IMR-90 (cell line): ENCODE measurements at regions not wholly inside any gene's neighbourhood (a gene's known extent, or its start where the extent isn't known, plus 50 kb on each side); places are given as distances from the start of the nearest gene placed in this dataset.

Experiments used
- ATAC-seq: fragments of 200-7000 bp; cut with Tn5 transposase; 2 replicates; pipeline ENCODE4 v1.9.1; 2020; ENCODE audit warnings: low read depth, mild to moderate bottlenecking, moderate library complexity
- BruUV-seq: library from RNA; stranded (reverse); fragments of 400-500 nt; replicated peaks from 2 replicates; lab custom pipeline; 2021; lab: Mats Ljungman, UMichigan
- CTCF ChIA-PET: fragments of 300-600 bp; formaldehyde crosslinking; extraction: SDS; loops from one replicate; lab custom pipeline; 2021; ENCODE audit warnings: antibody characterized with exemption; lab: Yijun Ruan, JAX
- POLR2A ChIA-PET: fragments of 300-600 bp; sonication (Branson Sonifier 250); formaldehyde crosslinking; loops from one replicate; lab custom pipeline; 2022; ENCODE audit warnings: antibody characterized with exemption; ENCODE audit not compliant: unreplicated experiment; lab: Charles Lee
- DNase-seq: peaks from one replicate; pipeline ENCODE4 v3.0.0; 2013
- H2AFZ ChIP-seq: replicated peaks from 2 replicates; pipeline ENCODE3; 2013; ENCODE audit warnings: low read length, mild to moderate bottlenecking; ENCODE audit not compliant: poor library complexity
- H2AK5ac ChIP-seq: 2 replicates; pipeline ENCODE4 v1.6.1; 2013; ENCODE audit warnings: low read depth, low read length, inconsistent platforms
- H2AK9ac ChIP-seq: replicated peaks from 2 replicates; pipeline ENCODE3; 2013; ENCODE audit warnings: mild to moderate bottlenecking, low read depth, low read length, moderate library complexity; ENCODE audit not compliant: poor library complexity
- H2BK120ac ChIP-seq: 2 replicates; pipeline ENCODE4 v1.6.1; 2013; ENCODE audit warnings: low read depth, low read length, inconsistent platforms
- H2BK15ac ChIP-seq: 3 replicates; pipeline ENCODE4 v1.6.1; 2013; ENCODE audit warnings: low read depth, low read length, inconsistent platforms
- H2BK20ac ChIP-seq: 2 replicates; pipeline ENCODE4 v1.6.1; 2013; ENCODE audit warnings: low read depth, mild to moderate bottlenecking, inconsistent platforms, low read length, moderate library complexity
- H2BK5ac ChIP-seq: 2 replicates; pipeline ENCODE4 v1.6.1; 2013; ENCODE audit warnings: mild to moderate bottlenecking, low read depth, low read length, inconsistent platforms; ENCODE audit not compliant: poor library complexity, severe bottlenecking
- H3K14ac ChIP-seq: replicated peaks from 2 replicates; pipeline ENCODE4 v1.6.1; 2013; ENCODE audit warnings: low read depth, low read length, inconsistent platforms
- H3K18ac ChIP-seq: 2 replicates; pipeline ENCODE4 v1.6.1; 2013; ENCODE audit warnings: low read depth, low read length, control low read depth
- H3K23ac ChIP-seq: 2 replicates; pipeline ENCODE4 v1.6.1; 2013; ENCODE audit warnings: low read depth, low read length, inconsistent platforms
- H3K27ac ChIP-seq: 2 replicates; pipeline ENCODE4 v1.5.1; 2013; ENCODE audit warnings: mild to moderate bottlenecking, control low read depth, low read length; ENCODE audit not compliant: insufficient read depth
- H3K27me3 ChIP-seq: 2 replicates; pipeline ENCODE4 v1.6.1; 2013; ENCODE audit warnings: low read length; ENCODE audit not compliant: control insufficient read depth, insufficient read depth
- H3K36me3 ChIP-seq: 2 replicates; pipeline ENCODE4 v1.6.1; 2013; ENCODE audit warnings: low read length, mixed read lengths; ENCODE audit not compliant: control insufficient read depth, insufficient read depth
- H3K4ac ChIP-seq: 2 replicates; pipeline ENCODE4 v1.6.1; 2013; ENCODE audit warnings: low read depth, low read length, inconsistent platforms
- H3K4me1 ChIP-seq: 2 replicates; pipeline ENCODE4 v1.6.1; 2013; ENCODE audit warnings: low read length, mixed read lengths; ENCODE audit not compliant: control insufficient read depth, insufficient read depth
- H3K4me2 ChIP-seq: 2 replicates; pipeline ENCODE4 v1.6.1; 2013; ENCODE audit warnings: low read depth, mild to moderate bottlenecking, control low read depth, low read length, moderate library complexity
- H3K4me3 ChIP-seq: 2 replicates; pipeline ENCODE4 v1.5.1; 2013; ENCODE audit warnings: low read depth, mild to moderate bottlenecking, control low read depth, low read length, moderate library complexity; ENCODE audit not compliant: insufficient read depth
- H3K56ac ChIP-seq: 2 replicates; pipeline ENCODE4 v1.6.1; 2013; ENCODE audit warnings: low read length, inconsistent platforms; ENCODE audit not compliant: insufficient read depth; ENCODE audit errors: extremely low read depth
- H3K79me1 ChIP-seq, 2 experiments: 2 replicates each; pipeline ENCODE4 v1.6.1; 2013; ENCODE audit warnings: low read length in 2 of 2, inconsistent platforms in 1 of 2, low read depth in 1 of 2
- H3K9ac ChIP-seq: 2 replicates; pipeline ENCODE4 v1.6.1; 2013; ENCODE audit warnings: low read depth, low read length, control low read depth
- H3K9me1 ChIP-seq: 2 replicates; pipeline ENCODE4 v1.6.1; 2013; ENCODE audit warnings: low read length, inconsistent platforms; ENCODE audit not compliant: insufficient read depth
- H3K9me3 ChIP-seq: 2 replicates; pipeline ENCODE4 v1.6.1; 2013; ENCODE audit warnings: low read length; ENCODE audit not compliant: control insufficient read depth, insufficient read depth
- H4K20me1 ChIP-seq: 2 replicates; pipeline ENCODE4 v1.6.1; 2013; ENCODE audit warnings: low read length, inconsistent platforms; ENCODE audit not compliant: insufficient read depth
- H4K5ac ChIP-seq: 2 replicates; pipeline ENCODE4 v1.6.1; 2013; ENCODE audit warnings: mild to moderate bottlenecking, low read depth, low read length, control low read depth
- H4K8ac ChIP-seq, 2 experiments: 2 replicates each; pipeline ENCODE4 v1.6.1; 2013; ENCODE audit warnings: low read depth in 2 of 2, low read length in 2 of 2, control low read depth in 1 of 2, inconsistent platforms in 1 of 2
- H4K91ac ChIP-seq: 2 replicates; pipeline ENCODE4 v1.6.1; 2013; ENCODE audit warnings: low read depth, low read length, inconsistent platforms; ENCODE audit not compliant: insufficient read depth
- BHLHE40 ChIP-seq: fragments of 150-350 bp; IDR thresholded peaks from 2 replicates; pipeline ENCODE4 v1.6.1; 2016; ENCODE audit warnings: mild to moderate bottlenecking, low read depth, low read length
- CEBPB ChIP-seq: IDR thresholded peaks from 2 replicates; pipeline ENCODE4 v1.6.1; 2012; ENCODE audit warnings: low read depth, low read length, improper control_type of control experiment
- CHD1 ChIP-seq: IDR thresholded peaks from 2 replicates; pipeline ENCODE4 v1.6.1; 2012; ENCODE audit warnings: low read depth, low read length, improper control_type of control experiment
- FOS ChIP-seq: fragments of 150-350 bp; IDR thresholded peaks from 2 replicates; pipeline ENCODE4 v1.6.1; 2016; ENCODE audit warnings: low read depth, low read length
- MXI1 ChIP-seq: IDR thresholded peaks from 2 replicates; pipeline ENCODE4 v1.6.1; 2012; ENCODE audit warnings: low read depth, mild to moderate bottlenecking, low read length, moderate library complexity, borderline replicate concordance
- NFE2L2 ChIP-seq: fragments of 150-350 bp; IDR thresholded peaks from 2 replicates; pipeline ENCODE4 v1.6.1; 2016; ENCODE audit warnings: low read depth, mild to moderate bottlenecking, low read length
- POLR2A ChIP-seq: IDR thresholded peaks from 2 replicates; pipeline ENCODE4 v1.6.1; 2012; ENCODE audit warnings: mild to moderate bottlenecking, low read depth, low read length
- RAD21 ChIP-seq: IDR thresholded peaks from 2 replicates; pipeline ENCODE4 v1.6.1; 2012; ENCODE audit warnings: low read length, improper control_type of control experiment
- RCOR1 ChIP-seq: IDR thresholded peaks from 2 replicates; pipeline ENCODE4 v1.6.1; 2012; ENCODE audit warnings: mild to moderate bottlenecking, low read length, improper control_type of control experiment; ENCODE audit not compliant: insufficient replicate concordance
- SMC3 ChIP-seq: fragments of 150-350 bp; IDR thresholded peaks from 2 replicates; pipeline ENCODE4 v1.6.1; 2016; ENCODE audit warnings: low read depth, mild to moderate bottlenecking, antibody characterized with exemption, low read length, moderate library complexity
- WGBS, 2 experiments: methylation state at CpG; one replicate each; pipeline versions ENCODE4 v1.1.5 to v1.1.7; 2013; ENCODE audit warnings: missing lambda C conversion rate in 2 of 2; ENCODE audit not compliant: insufficient read length in 1 of 2; ENCODE audit errors: extremely low coverage in 2 of 2; 5-methylcytosine and 5-hydroxymethylcytosine counted together
- dilution Hi-C: fragments of 300-500 bp; cut with HindIII; formaldehyde crosslinking; loops from one replicate; pipeline ENCODE4 v1.14.3; 2018; ENCODE audit warnings: low sequenced_read_pairs; ENCODE audit not compliant: unreplicated experiment
- in situ Hi-C: fragments of 300-500 bp; cut with MboI; formaldehyde crosslinking; loops from 3 replicates; pipeline ENCODE4 v1.14.3; 2019; ENCODE audit warnings: low sequenced_read_pairs, inconsistent platforms, mixed read lengths
- intact Hi-C: fragments of 100-400 bp; cut with micrococcal nuclease; formaldehyde crosslinking; loops from 2 replicates; pipeline ENCODE4 v1.10.0; 2022
- TF ChIP-seq, protein P1 (sequence below): conservative IDR thresholded peaks from 2 replicates; pipeline ENCODE4 v1.5.1; 2012; ENCODE audit warnings: mild to moderate bottlenecking, low read depth, low read length, improper control_type of control experiment

DNA sequence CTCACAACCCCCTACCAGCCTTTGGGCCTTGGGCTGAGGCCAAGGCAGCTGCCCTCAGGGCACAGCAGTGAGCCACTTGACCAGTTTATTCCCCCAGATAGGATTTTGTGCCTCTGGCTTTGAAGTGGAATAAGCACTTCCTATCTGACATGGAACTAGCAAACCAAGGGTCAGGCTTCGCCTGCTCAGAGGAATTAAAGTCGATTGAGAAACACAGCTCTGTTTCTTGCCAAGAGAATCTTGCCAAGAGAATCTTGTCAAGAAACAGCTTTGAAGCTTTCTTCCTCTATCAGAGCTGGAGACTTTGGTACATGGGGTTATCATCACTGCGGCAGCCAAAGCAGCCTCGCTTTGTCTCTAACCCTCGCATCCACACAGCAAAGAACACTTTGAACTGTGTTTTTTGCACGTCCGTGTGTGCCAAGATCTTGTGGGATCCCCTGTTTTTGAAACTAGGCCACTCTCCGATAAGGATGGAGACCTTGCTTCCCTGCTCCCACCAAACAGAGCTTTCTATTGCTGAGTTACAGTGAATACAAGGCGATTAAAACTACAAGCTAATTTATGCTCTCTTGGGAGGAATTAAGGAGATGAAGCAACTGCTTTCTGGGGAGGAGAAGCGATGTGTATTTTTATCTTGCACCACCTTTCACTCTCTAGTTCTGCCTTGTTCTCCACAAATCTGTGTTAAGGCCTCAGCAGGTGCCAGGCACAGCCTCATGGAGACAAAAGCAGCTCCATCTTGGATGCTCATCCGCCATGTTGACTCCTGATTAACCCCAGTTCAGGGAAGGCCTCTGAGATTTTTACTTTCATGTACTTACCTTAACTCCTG lies 67.3 kb downstream of the RHOU start:
- Histone ChIP-seq H4K8ac (no peak overlapping the region), H3K9me1 (no peaks in the 10 kb centered on the region), H2AK5ac (no peak overlapping the region), H3K4me2 (peak overlapping the region; percentile 48; the same call in 1 of the 2 replicates), H3K27me3 (peaks cover 6% of the 10 kb centered on the region), H4K20me1 (no peaks in the 10 kb centered on the region), H3K9ac (no peak overlapping the region), H3K4ac (no peak overlapping the region), H3K4me1 (peaks cover 3% of the 10 kb centered on the region; the same call in 1 of the 2 replicates), H3K9me3 (no peaks in the 10 kb centered on the region), H3K23ac (no peak overlapping the region), H3K56ac (no peak overlapping the region), H2AFZ (no peak overlapping the region), H4K91ac (no peak overlapping the region), H3K79me1 (no peaks in the 10 kb centered on the region), H3K27ac (peak overlapping the region; percentile 42; the same call in 1 of the 2 replicates), H2AK9ac (no peak overlapping the region), H3K14ac (no peak overlapping the region), H4K5ac (no peak overlapping the region), H2BK15ac (no peak overlapping the region), H2BK5ac (no peak overlapping the region), H2BK120ac (no peak overlapping the region), H3K18ac (no peak overlapping the region; the same call in 1 of the 2 replicates), H2BK20ac (no peak overlapping the region), H3K36me3 (no peaks in the 10 kb centered on the region), H3K4me3 (no peak overlapping the region)
- in situ Hi-C loops = no loop called here
- POLR2A ChIA-PET = no interaction called here
- DNase-seq = peak; percentile 23
- ATAC-seq = peak; percentile 84
- no TSS peak for BruUV-seq
- WGBS, 2 experiments = 5% methylated on average over 4 of the region's 11 CpGs; no CpG with 5 or more reads in 1 of the 2 experiments
- intact Hi-C loops = no loop called here
- TF ChIP-seq POLR2A = no peak
- no peak for TF ChIP-seq RCOR1
- TF ChIP-seq BHLHE40 = no peak
- TF ChIP-seq RAD21 = no peak
- no peak for TF ChIP-seq CEBPB
- no peak for TF ChIP-seq CHD1
- no peak for TF ChIP-seq FOS
- TF ChIP-seq SMC3 = no peak
- no peak for TF ChIP-seq MXI1
- TF ChIP-seq NFE2L2 = no peak
- TF ChIP-seq, protein P1, sequence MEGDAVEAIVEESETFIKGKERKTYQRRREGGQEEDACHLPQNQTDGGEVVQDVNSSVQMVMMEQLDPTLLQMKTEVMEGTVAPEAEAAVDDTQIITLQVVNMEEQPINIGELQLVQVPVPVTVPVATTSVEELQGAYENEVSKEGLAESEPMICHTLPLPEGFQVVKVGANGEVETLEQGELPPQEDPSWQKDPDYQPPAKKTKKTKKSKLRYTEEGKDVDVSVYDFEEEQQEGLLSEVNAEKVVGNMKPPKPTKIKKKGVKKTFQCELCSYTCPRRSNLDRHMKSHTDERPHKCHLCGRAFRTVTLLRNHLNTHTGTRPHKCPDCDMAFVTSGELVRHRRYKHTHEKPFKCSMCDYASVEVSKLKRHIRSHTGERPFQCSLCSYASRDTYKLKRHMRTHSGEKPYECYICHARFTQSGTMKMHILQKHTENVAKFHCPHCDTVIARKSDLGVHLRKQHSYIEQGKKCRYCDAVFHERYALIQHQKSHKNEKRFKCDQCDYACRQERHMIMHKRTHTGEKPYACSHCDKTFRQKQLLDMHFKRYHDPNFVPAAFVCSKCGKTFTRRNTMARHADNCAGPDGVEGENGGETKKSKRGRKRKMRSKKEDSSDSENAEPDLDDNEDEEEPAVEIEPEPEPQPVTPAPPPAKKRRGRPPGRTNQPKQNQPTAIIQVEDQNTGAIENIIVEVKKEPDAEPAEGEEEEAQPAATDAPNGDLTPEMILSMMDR = no peak
- CTCF ChIA-PET = no interaction called here
- dilution Hi-C loops = no loop called here
